ENCODE measurements at regions not wholly inside any gene's neighbourhood (a gene's known extent, or its start where the extent isn't known, plus 50 kb on each side); places are given as distances from the start of the nearest gene placed in this dataset.

- TF ChIP-seq POLR2AphosphoS5 (IDR thresholded peaks at IDR 0.05; ENCODE audit: low read depth, low read length): no peak
- no peak for TF ChIP-seq TAF1 (IDR thresholded peaks at IDR 0.05; ENCODE audit: low read depth, low read length)
These were observed 156.8 kb upstream of the ALG10B start for GRCh38 chr12:38159591-38160317.

Data from GM12891 (cell line).